NCI-H2227 treated with DMSO at 0.1 percent for 48 hours (cell line): ENCODE measurements at regions not wholly inside any gene's neighbourhood (a gene's known extent, or its start where the extent isn't known, plus 50 kb on each side); places are given as distances from the start of the nearest gene placed in this dataset.
A peak's percentile ranks its signal among the peaks of the same experiment; 100 is the strongest.
"Not testable (repeated sequence)": the region's sequence is repeated elsewhere in the genome, so short reads cannot be mapped to it uniquely, and the experiment has no call there.

ENCODE experiments used
- DNase-seq: peaks from one replicate; lab custom pipeline; 2025; lab: John Stamatoyannopoulos, UW

DNA sequence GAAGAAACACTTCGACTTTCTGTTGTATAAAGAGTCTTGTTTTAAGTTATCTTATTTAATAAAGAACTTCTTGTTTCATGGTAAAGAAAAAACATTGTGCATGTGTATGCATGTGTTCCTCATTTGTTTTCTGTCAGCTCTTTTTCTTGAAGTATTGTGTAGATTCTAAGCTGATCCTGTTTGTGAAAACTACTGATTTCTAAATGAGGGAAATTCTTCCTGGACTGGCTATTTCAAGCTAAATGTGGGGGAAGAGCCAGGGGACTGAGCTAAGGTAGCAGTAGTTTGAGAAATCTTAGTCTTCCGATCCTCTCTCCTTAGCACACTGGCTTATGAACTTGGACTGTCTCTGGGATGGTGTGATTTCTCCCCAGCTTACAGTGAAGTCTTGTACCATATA, 56.4 kb upstream of the RBMS1 start:
- no peak for DNase-seq

DNA sequence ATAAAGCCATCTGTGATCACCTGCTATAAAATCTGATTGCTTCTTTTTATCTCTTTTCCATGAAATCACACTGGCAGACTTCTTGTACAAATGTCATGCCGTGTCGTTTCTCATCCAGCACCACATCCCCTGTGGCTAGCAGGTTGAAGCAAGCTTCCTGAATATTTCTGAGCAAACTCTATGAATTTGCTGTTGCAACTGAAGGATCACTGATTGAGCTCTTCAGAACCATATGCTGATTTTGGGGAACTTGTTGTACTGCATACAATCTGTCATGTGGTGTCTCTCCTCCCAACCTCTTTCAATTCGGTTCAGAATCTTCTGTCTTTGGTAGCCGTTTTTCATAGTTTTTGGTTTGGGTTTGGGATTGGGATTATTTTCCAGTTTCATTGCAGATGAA, 57.7 kb upstream of the RBMS1 start:
- no peak for DNase-seq

DNA sequence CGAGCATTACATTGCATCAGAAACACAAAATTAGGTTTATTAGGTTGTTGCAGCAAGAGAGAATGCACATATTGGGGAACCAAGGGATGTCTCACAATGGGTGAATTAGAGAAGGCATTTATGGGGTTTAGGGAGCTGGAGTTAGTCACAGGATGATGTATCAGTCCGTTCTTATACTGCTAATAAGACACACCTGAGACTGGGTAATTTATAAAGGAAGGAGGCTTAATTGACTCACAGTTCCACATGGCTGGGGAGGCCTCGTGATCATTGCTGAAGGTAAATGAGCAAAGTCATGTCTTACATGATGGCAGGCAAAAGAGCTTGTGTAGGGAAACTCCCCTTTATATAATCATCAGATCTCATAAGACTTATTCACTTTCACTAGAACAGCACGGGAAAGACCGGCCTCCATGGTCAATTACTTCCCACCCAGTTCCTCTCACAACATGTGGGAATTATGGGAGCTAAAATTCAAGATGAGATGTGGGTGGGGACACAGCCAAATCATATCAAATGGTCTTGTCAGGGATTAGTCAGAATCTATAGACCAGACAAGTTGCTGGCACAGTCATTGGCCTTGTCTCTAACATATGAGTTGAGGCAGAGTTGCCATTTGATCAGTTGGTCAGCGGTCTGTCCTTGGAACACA, 61.9 kb upstream of the RBMS1 start:
- DNase-seq: no peak

DNA sequence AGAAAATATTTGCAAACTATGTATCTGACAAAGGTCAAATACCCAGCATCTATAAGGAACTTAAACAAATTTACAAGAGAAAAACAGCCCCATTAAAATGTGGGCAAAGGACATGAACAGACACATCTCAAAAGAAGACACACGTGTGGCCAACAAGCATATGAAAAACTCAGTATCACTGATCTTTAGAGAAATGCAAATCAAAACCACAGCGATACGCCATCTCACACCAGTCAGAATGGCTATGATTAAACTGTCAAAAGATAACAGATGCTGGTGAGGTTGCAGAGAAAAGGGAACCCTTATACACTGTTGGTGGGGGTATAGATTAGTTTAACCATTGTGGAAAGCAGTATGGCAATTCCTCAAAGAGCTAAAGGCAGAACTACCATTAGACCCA, 64.3 kb upstream of the RBMS1 start:
- DNase-seq: no peak

DNA sequence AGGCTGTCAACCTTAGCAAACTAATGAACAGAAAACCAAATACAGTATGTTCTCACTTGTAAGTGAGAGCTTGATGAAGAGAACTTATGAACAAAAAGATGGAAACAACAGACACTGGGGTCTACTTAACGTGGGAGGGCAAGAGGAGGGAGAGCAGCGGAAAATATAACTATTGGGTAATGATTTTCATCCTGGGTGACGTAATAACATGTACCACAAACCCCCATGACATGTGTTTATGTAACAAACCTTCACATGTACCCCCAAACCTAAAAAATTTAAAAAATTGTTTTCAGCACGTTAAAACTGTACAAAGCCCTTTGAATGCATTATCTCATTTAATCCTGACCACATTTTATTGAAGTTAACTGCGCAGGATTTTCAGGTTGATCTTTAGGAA, 64.9 kb upstream of the RBMS1 start:
- DNase-seq: no peak

DNA sequence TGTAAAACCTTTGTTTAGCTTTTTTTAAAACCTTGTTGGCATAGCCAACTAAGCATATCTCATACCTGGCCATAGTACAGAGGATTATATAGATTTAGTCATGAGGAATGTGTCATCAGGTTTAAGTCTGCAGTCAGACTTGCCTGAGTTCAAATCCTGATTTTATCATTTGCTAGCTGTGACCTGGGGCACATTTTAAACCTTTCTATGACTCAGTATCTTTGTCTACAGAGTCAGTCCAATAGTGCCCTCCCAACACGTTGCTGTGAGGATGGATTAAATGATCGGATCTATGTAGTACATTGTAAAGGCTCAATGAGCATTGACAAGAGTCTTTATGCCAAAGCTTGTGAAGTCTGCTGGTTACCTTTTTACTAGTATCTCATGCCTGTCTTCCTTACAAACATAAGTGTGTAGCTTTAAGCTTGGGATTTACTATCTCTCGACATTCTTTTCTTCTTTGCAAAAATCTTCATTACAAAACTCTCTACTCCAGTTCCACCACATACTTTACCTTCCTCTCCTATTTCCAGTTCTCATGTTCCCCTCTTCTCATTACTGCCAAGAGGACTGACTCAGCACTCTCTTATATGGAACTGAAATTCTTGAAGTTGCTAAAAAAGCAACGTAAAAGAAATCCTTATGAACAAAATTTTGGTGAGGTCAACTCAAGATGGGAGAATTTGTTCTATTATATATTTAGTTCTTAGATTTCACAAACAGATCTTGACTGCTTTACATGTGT, 68.1 kb upstream of the RBMS1 start:
- DNase-seq: no peak

DNA sequence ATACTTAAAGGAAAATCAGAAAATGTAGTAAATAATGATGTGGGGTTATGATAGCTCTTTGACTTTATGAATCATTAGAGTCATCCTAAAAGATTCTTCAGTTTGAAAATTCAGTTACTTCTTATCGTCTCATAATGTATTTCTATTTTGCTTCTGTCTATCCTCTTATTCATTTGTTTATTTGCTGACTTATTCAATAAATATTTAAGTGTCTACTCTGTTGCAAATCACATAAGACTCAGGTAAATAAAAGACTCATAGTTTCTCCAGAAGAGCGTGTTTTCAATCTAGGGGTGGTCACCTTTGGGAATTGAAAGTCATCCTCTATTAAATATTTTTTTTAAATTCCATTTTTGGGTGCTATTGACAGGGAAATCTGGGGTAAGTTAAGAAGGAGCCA, 69.1 kb upstream of the RBMS1 start:
- DNase-seq: no peak

DNA sequence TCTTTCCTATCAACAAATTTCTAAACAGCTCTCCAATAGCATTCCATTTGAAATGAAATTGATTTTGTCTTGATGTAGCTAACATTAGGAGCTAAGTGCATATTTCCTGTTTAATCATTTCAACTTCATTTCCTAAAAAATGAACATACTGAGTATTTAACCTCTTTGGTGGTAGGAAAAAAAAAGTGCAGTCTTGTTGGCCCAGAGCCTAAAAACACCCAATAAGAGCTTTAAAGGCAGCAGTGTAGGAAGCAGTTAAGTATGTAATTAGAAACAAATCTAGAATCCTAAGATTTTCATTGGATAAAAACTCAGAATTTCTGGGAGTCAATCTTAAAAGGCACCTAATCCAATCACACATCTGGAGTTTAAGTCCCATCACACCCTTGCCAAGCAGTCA, 71.0 kb upstream of the RBMS1 start:
- DNase-seq: no peak

DNA sequence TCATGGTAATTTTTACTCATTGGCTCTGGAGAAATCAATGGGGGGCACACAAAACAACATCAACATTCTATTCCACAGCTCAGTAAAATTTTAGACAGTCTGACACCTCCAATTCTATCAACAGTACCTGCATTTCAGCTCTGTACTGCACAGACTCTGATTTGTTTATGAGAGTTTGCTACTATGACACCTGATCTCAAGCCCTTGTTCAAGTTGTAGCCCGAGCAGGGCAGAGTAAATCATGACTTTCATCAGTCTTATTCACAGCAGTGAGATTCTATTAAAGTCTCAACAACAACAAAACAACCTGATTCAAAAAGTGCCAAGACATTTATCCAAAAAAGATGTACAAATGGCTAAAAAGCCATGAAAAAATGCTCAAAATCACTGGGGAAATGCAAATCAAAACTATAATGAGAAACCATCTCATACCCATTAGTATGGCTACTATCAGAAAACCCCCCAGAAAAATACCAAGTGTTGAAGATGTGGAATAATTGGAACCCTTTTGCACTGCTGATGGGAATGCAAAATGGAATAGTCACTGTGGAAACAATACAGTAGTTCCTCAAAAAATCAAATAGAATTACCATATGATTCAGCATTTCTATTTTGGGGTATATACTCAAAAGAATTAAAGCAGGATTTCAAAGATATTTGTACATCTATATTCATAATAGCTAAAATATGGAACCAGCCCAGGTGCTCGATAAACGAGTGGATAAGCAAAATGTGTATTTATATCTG, 71.7 kb upstream of the RBMS1 start:
- no peak for DNase-seq

DNA sequence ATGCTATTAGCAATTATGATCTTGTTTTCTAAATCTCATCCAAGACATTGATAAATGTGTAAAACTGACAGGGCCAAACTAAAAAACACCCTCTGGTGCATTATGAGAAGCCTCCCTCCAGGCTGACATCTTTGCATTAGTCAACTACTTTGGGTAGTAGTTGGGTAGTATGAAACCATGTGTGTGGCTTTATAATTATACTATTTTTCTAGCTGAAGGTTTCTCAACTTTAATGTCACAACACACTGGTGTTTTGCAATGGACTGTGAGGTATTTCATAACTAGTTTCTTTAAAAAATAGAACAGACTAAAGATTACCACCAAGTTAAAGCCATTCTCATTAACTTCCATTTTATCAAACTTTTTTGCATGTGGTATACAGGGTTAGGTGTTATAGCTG, 73.1 kb upstream of the RBMS1 start:
- DNase-seq: no peak

DNA sequence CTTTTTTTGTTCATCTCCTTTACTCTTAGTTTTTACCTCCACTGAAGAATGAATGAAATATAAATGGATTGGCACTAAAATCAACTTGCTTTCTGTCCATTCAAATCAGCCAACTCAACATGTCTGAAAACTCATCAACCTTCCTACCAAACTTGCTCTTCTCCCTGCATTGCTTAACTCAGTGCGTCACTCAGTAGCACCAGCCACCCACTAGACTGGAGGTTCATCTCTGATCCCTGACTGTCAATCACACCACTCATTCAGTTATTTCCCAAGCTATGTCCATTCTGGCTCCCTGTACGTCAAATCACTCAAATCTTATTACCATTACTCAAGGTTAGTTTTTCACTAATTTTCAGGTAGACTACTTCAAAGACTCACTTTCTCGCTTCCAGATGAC, 75.2 kb upstream of the RBMS1 start:
- DNase-seq: no peak

DNA sequence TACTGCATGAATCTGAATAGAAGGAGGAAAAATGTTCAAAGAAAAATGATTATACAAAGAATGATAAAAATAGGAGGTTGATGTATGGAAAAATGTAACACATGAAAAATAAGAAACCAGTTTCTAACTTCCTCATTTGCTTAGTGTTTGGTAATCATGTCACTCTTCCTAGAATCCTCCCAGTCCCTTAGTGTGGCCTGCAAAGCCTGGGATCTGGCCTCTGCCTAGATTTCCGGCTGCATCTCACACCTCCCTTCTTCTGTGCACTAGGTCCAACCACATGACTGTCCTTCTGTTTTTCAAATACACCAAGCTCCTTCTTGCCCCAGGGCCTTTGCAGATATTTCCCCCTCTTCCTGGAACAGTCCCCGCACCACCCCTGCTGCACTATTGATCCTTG, 76.8 kb upstream of the RBMS1 start:
- DNase-seq: no peak

DNA sequence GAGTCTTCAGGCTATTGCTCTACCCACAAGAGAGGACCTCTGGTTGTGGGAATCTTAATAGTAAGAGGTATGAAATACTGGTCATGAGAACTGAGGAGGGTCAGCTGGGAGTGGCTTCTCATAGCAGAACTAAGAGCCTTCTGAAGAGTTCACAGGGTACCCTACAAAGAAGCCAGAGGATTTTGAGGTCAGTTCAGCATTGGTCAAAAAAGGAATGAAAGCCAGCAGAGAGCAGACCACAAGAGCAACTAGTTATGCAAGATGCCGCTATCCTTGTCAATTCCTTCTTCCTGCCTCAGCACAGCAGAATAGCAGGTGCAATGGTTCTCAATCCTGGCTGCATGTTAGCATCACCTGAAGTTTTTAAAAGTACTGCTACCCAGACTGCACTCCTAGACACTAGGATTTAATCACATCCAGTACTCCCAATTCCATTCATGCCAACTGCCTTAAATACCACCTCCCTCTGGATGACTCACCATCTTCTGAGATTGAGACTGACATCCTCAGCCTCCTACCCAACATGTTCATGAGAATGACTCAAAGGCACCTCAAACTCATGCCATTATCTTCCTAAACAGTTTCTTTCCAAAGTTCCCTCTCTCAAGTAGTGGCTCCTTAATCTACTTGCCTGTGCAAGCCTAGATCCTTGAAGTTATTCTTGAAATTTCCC, 81.0 kb upstream of the RBMS1 start:
- no peak for DNase-seq

DNA sequence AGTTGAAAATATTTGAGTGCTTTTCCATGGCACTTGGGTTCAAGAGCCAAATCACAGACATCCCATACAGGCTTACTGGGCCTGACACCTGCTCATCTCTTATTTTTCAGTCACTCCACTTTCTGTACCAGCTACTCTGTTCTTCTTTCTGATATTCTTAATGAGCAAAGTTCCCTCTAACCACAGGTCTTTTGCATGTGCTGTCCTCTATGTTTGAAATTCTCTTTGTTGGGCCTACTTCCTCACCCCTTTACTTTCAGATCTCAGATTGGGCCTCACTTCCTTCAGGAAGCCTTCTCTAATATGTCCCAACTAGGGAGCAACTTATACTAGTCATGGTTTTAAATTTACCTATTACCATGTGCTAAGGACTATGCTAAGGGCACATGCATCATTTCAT, 81.8 kb upstream of the RBMS1 start:
- DNase-seq: no peak

DNA sequence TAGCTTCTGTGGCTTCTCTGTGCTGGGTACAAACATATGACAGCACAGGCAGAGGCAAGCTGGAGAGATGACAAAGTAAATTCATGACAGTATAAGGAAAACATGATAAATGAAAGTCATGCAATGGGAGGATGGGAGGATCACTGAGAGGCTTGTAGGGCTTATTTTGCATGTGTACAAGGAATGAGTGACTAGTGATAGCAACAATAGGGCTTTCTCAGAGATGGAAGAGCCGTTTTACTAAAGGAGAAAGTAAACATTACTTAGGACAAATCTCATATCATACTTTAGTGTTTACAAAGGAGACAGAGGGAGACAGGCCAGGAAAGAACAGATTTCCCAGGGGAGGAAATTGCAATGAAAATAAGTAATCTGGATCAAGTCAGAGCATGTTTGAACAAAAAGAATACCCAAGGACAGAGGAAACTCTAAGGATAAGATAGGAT, 82.5 kb upstream of the RBMS1 start:
- DNase-seq: no peak

DNA sequence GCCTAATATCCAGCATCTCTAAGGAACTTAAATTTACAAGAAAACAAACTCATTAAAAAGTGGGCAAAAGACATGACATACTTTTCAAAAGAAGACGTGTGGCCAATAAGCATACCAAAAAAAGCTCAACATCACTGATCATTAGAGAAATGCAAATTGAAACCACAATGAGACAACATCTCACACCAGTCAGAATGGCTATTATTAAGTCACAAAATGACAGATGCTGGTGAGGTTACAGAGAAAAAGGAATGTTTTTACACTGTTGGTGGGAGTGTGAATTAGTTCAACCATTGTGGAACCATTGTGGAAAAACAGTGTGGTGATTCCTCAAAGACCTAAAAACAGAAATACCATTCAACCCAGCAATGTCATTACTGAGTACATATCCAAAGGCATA, 83.5 kb upstream of the RBMS1 start:
- DNase-seq: not testable (repeated sequence)

DNA sequence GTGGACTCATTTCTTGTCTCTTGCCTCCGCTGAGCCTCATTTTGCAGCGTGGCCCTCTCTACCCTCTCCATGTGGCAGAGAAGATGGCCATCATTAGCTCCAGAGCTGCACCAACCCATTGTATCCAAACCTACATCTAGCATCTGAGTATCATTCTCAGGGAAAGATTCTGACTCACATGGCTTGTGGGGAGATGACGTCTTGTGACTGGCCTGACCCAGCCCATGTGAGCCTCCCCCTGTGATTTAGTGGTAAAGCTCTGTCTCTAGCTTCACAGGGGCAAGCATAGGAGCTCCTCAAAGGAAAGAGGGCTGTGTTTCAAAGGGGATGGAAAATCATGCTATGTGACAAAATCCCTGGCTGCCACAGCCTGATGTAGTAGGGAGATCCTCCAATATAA, 87.4 kb upstream of the RBMS1 start:
- no peak for DNase-seq

DNA sequence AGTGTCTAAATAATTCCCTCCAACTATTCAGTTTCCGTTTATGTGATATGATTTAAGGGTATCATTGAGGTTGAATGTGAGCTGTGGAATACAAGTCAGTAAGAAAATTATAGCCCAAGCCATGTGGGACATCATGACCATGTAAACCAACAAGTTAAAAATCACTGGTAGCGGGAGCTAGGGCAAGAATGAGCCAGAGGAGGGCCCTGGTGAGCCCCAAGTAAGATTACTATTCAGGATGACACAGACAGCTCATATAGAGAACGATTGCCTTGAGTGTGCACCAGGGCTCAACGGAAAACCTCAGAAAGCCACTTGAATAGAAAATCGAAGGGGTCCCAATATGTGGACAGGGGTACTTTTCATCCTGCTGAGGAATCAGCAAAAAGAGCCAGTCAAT, 87.8 kb upstream of the RBMS1 start:
- DNase-seq: no peak

DNA sequence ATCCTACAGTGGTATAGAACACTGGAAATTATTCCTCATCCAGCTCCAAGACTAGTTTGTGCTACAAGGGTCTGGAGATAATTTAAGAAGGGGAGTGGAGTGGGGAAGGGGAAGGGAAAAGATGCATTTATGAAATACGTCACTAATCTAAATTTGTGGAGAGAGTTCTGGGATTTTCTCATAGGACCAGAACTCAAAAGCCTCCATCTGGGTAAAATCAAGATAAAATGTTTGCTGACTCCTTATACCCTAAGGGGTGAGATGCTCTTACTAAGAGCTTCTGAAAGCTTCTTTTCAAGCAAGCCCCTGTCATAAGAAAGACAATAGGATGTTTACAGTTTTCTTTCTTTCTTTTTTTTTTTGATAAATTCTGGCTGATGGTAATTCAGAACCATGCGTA, 88.5 kb upstream of the RBMS1 start:
- DNase-seq: no peak

DNA sequence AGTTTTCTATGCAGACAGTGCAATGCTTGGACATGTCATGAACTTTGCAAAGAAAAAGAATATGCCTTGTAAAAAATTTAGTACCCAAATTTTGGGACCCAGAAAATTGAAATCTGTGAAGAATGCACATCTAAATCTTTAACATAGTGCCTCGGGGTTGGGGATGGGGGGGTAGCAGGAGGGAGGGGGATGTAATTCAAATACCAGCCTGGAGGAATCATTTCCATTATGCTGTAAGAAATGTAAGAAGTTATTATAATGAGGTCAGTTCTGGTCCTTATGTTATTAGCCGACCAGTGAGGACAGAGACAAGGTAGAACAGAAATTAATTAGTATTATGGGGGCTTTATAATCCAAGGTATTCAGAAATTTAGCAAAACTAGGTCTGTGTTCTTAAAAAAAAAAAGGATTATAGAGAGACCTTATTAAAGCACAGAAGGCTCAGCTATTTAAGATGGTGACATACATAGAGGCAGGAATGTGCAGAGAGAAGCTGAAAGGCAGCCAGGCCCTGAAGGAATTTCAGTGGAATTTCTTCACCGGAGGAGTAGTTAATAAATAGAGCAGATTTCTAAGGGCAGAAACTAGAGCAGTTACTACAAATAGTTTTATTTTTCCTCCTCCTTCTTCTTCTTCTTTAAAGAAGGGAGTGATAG, 89.0 kb upstream of the RBMS1 start:
- DNase-seq: no peak

DNA sequence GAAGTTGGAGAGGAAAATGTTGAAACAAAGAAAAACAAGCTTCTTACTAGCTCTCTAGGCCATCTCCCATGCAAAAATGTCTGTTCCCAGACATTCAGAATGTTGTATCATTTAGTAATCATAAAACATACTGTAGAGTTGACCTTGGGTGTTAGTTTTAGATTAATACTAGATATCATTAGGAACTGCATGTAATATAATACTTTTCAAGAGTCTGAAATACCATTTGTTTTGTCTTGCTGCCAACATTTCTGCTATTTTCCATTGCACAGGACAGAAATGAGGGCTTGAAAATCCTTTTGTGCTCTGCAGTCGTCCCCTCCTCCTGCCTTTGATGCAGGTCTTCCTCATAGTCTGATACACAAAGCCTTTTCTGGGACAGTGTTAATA, 89.5 kb upstream of the RBMS1 start:
- DNase-seq: peak; percentile 21

DNA sequence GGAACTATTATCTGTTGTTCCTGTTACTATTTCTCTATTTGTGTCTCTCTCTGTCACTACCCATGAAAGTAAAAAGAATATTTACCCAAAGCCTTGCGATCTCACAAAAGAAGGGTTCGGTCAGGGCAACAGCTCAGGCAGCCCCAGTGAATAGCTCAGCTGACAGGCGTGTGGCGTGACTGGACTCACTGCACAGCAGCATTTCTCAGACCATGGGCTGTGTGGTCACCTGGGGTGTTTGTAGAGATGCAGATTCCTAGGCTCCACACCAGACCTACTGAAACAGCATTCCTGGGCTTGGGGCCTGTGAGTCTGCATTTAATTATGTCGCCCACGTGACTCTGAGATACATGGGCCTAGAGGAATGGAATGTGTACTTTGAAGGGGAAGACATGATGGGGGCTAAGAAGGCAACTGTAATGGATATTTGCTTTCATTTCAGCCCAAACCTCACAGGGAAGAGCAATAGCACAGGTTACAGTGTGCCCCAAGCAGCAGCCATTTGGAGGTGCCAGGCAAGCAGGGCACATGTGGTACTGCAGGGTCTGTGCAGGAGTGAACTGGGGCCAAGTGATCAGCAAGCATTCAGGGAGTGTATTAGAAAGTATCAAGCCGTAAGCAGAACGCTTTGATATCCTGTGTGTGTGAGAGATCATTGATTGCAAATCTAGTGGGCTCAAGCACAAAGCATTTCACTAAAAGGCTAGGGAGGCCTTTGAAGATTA, 90.4 kb upstream of the RBMS1 start:
- DNase-seq: no peak
